HL-60 (cell line): ENCODE measurements at regions not wholly inside any gene's neighbourhood (a gene's known extent, or its start where the extent isn't known, plus 50 kb on each side); places are given as distances from the start of the nearest gene placed in this dataset.

Experiments used
- DNase-seq, 2 experiments: peaks; one replicate each; pipeline ENCODE4 v3.0.0-alpha.2; 2010 to 2020; ENCODE audit warnings: low read depth in 1 of 2, low spot score in 1 of 2
- H3K27ac ChIP-seq: fragments of 250-450 bp; sonication (Bioruptor Pico); replicated peaks from 2 replicates; pipeline ENCODE4 v1.5.1; 2020; ENCODE audit warnings: mild to moderate bottlenecking, moderate library complexity
- H3K27me3 ChIP-seq: fragments of 250-450 bp; sonication (Bioruptor Pico); 2 replicates; pipeline ENCODE4 v1.5.1; 2021; ENCODE audit warnings: mild to moderate bottlenecking, moderate library complexity; ENCODE audit not compliant: insufficient read depth, poor library complexity, severe bottlenecking
- H3K4me3 ChIP-seq: replicated peaks from 2 replicates; pipeline ENCODE4 v1.5.1; 2011; ENCODE audit warnings: mild to moderate bottlenecking, control low read depth, low read length; ENCODE audit not compliant: insufficient read depth
- CTCF ChIP-seq: IDR thresholded peaks from one replicate; pipeline ENCODE4 v1.5.1; 2011; ENCODE audit warnings: low read length, control low read depth, inconsistent platforms; ENCODE audit not compliant: insufficient read depth
- GABPA ChIP-seq: IDR thresholded peaks from 2 replicates; pipeline ENCODE4 v1.6.1; 2012; ENCODE audit warnings: low read depth
- POLR2AphosphoS5 ChIP-seq: IDR thresholded peaks from 2 replicates; pipeline ENCODE4 v1.6.1; 2012; ENCODE audit warnings: low read depth
- SPI1 ChIP-seq: IDR thresholded peaks from 2 replicates; pipeline ENCODE4 v1.6.1; 2012; ENCODE audit warnings: low read depth, mild to moderate bottlenecking, borderline replicate concordance
- TF ChIP-seq, protein P1 (sequence below): IDR thresholded peaks from 2 replicates; pipeline ENCODE4 v1.6.1; 2012; ENCODE audit warnings: low read depth; ENCODE audit not compliant: insufficient replicate concordance

DNA sequence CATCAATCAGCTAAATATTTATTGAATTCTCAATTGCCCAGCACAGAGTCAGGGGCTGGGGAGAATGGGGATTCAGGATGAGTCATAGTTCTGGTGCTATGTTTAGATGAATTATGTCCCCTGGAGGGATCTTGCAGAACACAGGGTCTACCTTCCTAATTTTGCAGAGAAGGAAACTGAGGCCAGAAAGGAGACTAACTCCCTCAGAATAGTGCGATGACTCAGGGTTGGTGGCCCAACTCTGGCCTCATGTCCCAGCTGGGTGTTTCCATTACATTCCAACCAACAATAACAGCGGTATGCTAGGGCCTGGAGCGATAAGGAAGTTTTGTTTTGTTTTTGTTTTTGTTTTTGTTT lies 270.9 kb downstream of the TLE3 start:
- no peak overlapping the region for H3K4me3 ChIP-seq
- TF ChIP-seq, protein P1, sequence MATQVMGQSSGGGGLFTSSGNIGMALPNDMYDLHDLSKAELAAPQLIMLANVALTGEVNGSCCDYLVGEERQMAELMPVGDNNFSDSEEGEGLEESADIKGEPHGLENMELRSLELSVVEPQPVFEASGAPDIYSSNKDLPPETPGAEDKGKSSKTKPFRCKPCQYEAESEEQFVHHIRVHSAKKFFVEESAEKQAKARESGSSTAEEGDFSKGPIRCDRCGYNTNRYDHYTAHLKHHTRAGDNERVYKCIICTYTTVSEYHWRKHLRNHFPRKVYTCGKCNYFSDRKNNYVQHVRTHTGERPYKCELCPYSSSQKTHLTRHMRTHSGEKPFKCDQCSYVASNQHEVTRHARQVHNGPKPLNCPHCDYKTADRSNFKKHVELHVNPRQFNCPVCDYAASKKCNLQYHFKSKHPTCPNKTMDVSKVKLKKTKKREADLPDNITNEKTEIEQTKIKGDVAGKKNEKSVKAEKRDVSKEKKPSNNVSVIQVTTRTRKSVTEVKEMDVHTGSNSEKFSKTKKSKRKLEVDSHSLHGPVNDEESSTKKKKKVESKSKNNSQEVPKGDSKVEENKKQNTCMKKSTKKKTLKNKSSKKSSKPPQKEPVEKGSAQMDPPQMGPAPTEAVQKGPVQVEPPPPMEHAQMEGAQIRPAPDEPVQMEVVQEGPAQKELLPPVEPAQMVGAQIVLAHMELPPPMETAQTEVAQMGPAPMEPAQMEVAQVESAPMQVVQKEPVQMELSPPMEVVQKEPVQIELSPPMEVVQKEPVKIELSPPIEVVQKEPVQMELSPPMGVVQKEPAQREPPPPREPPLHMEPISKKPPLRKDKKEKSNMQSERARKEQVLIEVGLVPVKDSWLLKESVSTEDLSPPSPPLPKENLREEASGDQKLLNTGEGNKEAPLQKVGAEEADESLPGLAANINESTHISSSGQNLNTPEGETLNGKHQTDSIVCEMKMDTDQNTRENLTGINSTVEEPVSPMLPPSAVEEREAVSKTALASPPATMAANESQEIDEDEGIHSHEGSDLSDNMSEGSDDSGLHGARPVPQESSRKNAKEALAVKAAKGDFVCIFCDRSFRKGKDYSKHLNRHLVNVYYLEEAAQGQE = no peak
- TF ChIP-seq CTCF (no peak), SPI1 (no peak), POLR2AphosphoS5 (no peak), GABPA (no peak)
- no peak for DNase-seq
- H3K27me3 ChIP-seq = no peaks in the 10 kb centered on the region
- H3K27ac ChIP-seq = no peak overlapping the region

DNA sequence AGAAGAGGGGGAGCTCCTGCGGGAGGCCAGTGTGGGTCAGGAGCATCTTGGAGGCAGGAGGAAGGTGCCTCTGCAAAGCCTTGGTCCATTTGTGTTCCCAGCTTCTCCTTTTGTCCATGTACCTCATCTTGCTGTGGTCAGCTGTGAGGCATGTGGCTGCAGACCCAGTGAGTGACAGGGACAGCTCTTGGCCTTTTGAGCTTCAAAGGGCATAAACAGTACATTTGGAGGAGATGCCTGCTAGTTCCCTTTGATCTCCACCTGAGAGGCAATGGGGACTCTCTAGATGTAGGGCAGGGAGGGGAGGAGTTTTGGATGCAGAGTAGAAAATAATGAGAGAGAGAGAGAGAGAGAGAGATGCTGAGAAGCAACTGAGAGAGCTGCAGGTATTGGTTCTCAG lies 270.0 kb downstream of the TLE3 start:
- no peak for DNase-seq
- Histone ChIP-seq H3K4me3 (no peak overlapping the region), H3K27me3 (no peaks in the 10 kb centered on the region), H3K27ac (no peak overlapping the region)
- TF ChIP-seq POLR2AphosphoS5 = no peak
- TF ChIP-seq SPI1 = no peak
- TF ChIP-seq GABPA = no peak
- no peak for TF ChIP-seq CTCF
- TF ChIP-seq, protein P1 = no peak

- Histone ChIP-seq H3K27me3 (no peaks in the 10 kb centered on the region), H3K27ac (no peak overlapping the region), H3K4me3 (no peak overlapping the region)
- no peak for DNase-seq
- TF ChIP-seq GABPA (no peak), SPI1 (no peak), CTCF (no peak), POLR2AphosphoS5 (no peak)
- TF ChIP-seq, protein P1 = no peak
These were observed 269.4 kb downstream of the TLE3 start for GRCh38 chr15:69828181-69828828.
